Gastroesophageal sphincter (tissue), 3 donors: ENCODE measurements at regions not wholly inside any gene's neighbourhood (a gene's known extent, or its start where the extent isn't known, plus 50 kb on each side); places are given as distances from the start of the nearest gene placed in this dataset.

Experiments
- EP300 ChIP-seq: sonication (generic); formaldehyde crosslinking; IDR thresholded peaks from one replicate; pipeline ENCODE4 v1.6.1; 2017; ENCODE audit warnings: antibody characterized with exemption, mild to moderate bottlenecking
- POLR2A ChIP-seq, 2 donors: fragments of 450-650 bp; IDR thresholded peaks; one replicate each; pipeline ENCODE4 v1.6.1; 2017; ENCODE audit warnings: antibody characterized with exemption in 2 of 2, mild to moderate bottlenecking in 2 of 2, moderate library complexity in 1 of 2
- POLR2AphosphoS5 ChIP-seq: sonication (generic); formaldehyde crosslinking; IDR thresholded peaks from one replicate; pipeline ENCODE4 v1.6.1; 2017; ENCODE audit warnings: antibody characterized with exemption
- TF ChIP-seq, protein P1 (sequence below), 4 experiments: fragments of 200-600 bp in 2 of 4; fragments of 450-650 bp in 2 of 4; sonication (generic) in 1 of 4; IDR thresholded peaks; one replicate each; pipeline ENCODE4 v1.5.1; 2017 to 2019; ENCODE audit warnings: antibody characterized with exemption in 4 of 4, mild to moderate bottlenecking in 2 of 4, moderate library complexity in 2 of 4

- TF ChIP-seq EP300, result no peak
- TF ChIP-seq, protein P1, sequence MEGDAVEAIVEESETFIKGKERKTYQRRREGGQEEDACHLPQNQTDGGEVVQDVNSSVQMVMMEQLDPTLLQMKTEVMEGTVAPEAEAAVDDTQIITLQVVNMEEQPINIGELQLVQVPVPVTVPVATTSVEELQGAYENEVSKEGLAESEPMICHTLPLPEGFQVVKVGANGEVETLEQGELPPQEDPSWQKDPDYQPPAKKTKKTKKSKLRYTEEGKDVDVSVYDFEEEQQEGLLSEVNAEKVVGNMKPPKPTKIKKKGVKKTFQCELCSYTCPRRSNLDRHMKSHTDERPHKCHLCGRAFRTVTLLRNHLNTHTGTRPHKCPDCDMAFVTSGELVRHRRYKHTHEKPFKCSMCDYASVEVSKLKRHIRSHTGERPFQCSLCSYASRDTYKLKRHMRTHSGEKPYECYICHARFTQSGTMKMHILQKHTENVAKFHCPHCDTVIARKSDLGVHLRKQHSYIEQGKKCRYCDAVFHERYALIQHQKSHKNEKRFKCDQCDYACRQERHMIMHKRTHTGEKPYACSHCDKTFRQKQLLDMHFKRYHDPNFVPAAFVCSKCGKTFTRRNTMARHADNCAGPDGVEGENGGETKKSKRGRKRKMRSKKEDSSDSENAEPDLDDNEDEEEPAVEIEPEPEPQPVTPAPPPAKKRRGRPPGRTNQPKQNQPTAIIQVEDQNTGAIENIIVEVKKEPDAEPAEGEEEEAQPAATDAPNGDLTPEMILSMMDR (IDR thresholded peaks at IDR 0.05), result no peak
- TF ChIP-seq POLR2AphosphoS5, result no peak
- TF ChIP-seq POLR2A (IDR thresholded peaks at IDR 0.05), result no peak
Observed at GRCh38 chr4:60962286-60962685, 237.8 kb upstream of the ADGRL3 start.
